H9 (cell line): ENCODE measurements at regions not wholly inside any gene's neighbourhood (a gene's known extent, or its start where the extent isn't known, plus 50 kb on each side); places are given as distances from the start of the nearest gene placed in this dataset.

Source experiments
- DNase-seq: peaks from one replicate; pipeline ENCODE4 v3.0.0-alpha.2; 2017
- H2AFZ ChIP-seq: one replicate; pipeline ENCODE4 v1.6.1; 2013; ENCODE audit warnings: mild to moderate bottlenecking, low read length, control low read depth, moderate library complexity
- H2AK5ac ChIP-seq: 2 replicates; pipeline ENCODE4 v1.6.1; 2013; ENCODE audit warnings: low read length, control low read depth, mixed read lengths; ENCODE audit not compliant: insufficient read length
- H2BK120ac ChIP-seq: one replicate; pipeline ENCODE4 v1.6.1; 2013; ENCODE audit warnings: low read depth, mild to moderate bottlenecking, low read length, control low read depth, inconsistent platforms; ENCODE audit not compliant: poor library complexity, severe bottlenecking
- H2BK12ac ChIP-seq: 2 replicates; pipeline ENCODE4 v1.6.1; 2013; ENCODE audit warnings: low read length, control low read depth, mixed read lengths, low read depth; ENCODE audit not compliant: insufficient read length
- H2BK15ac ChIP-seq: 2 replicates; pipeline ENCODE4 v1.6.1; 2013; ENCODE audit warnings: low read depth, low read length, control low read depth
- H2BK20ac ChIP-seq: one replicate; pipeline ENCODE4 v1.6.1; 2013; ENCODE audit warnings: low read depth, mild to moderate bottlenecking, low read length, control low read depth, inconsistent platforms; ENCODE audit not compliant: poor library complexity, severe bottlenecking
- H2BK5ac ChIP-seq: 2 replicates; pipeline ENCODE4 v1.6.1; 2013; ENCODE audit warnings: low read length, control low read depth, mixed read lengths; ENCODE audit not compliant: insufficient read length
- H3K14ac ChIP-seq: 2 replicates; pipeline ENCODE4 v1.6.1; 2013; ENCODE audit warnings: low read length, control low read depth; ENCODE audit not compliant: insufficient read depth
- H3K18ac ChIP-seq: 2 replicates; pipeline ENCODE4 v1.6.1; 2013; ENCODE audit warnings: low read depth, mild to moderate bottlenecking, mixed read lengths, low read length, control low read depth; ENCODE audit not compliant: insufficient read length
- H3K23ac ChIP-seq: 2 replicates; pipeline ENCODE4 v1.6.1; 2013; ENCODE audit warnings: low read length, control low read depth, mixed read lengths, low read depth; ENCODE audit not compliant: insufficient read length
- H3K23me2 ChIP-seq: 2 replicates; pipeline ENCODE4 v1.6.1; 2013; ENCODE audit warnings: low read depth, mild to moderate bottlenecking, mixed read lengths, low read length, control low read depth; ENCODE audit not compliant: insufficient read length, poor library complexity, severe bottlenecking
- H3K27ac ChIP-seq: 2 replicates; pipeline ENCODE4 v1.5.1; 2013; ENCODE audit warnings: low read length, control low read depth, mixed read lengths, low read depth; ENCODE audit not compliant: insufficient read length
- H3K27me3 ChIP-seq: 2 replicates; pipeline ENCODE4 v1.6.1; 2013; ENCODE audit warnings: low read length, control low read depth, inconsistent platforms; ENCODE audit not compliant: insufficient read depth
- H3K4ac ChIP-seq: 2 replicates; pipeline ENCODE4 v1.6.1; 2013; ENCODE audit warnings: low read depth, mild to moderate bottlenecking, control low read depth, inconsistent platforms, low read length, moderate library complexity
- H3K4me1 ChIP-seq: 2 replicates; pipeline ENCODE4 v1.6.1; 2013; ENCODE audit warnings: low read length, control low read depth, inconsistent platforms; ENCODE audit not compliant: insufficient read depth
- H3K4me2 ChIP-seq: 2 replicates; pipeline ENCODE4 v1.6.1; 2013; ENCODE audit warnings: low read length, control low read depth, mixed read lengths; ENCODE audit not compliant: insufficient read length, insufficient read depth
- H3K56ac ChIP-seq: 2 replicates; pipeline ENCODE4 v1.6.1; 2013; ENCODE audit warnings: low read depth, mild to moderate bottlenecking, mixed read lengths, low read length, control low read depth; ENCODE audit not compliant: insufficient read length
- H3K79me1 ChIP-seq: 2 replicates; pipeline ENCODE4 v1.6.1; 2013; ENCODE audit warnings: low read depth, mild to moderate bottlenecking, moderate library complexity, low read length, control low read depth, inconsistent platforms; ENCODE audit not compliant: insufficient read depth, poor library complexity, severe bottlenecking
- H3K79me2 ChIP-seq: 2 replicates; pipeline ENCODE4 v1.6.1; 2013; ENCODE audit warnings: low read length, control low read depth, inconsistent platforms; ENCODE audit not compliant: insufficient read depth
- H3K9ac ChIP-seq: 2 replicates; pipeline ENCODE4 v1.6.1; 2013; ENCODE audit warnings: low read length, control low read depth, mixed read lengths; ENCODE audit not compliant: insufficient read length; ENCODE audit errors: extremely low read depth
- H3K9me3 ChIP-seq: one replicate; pipeline ENCODE4 v1.6.1; 2013; ENCODE audit warnings: low read depth, low read length, inconsistent platforms; ENCODE audit not compliant: control insufficient read depth
- H3T11ph ChIP-seq: one replicate; pipeline ENCODE4 v1.6.1; 2013; ENCODE audit warnings: mild to moderate bottlenecking, low read length, control low read depth, inconsistent platforms
- H4K20me1 ChIP-seq: one replicate; pipeline ENCODE4 v1.6.1; 2013; ENCODE audit not compliant: control insufficient read depth, insufficient read length, insufficient read depth
- H4K5ac ChIP-seq: 2 replicates; pipeline ENCODE4 v1.6.1; 2013; ENCODE audit warnings: low read depth, mild to moderate bottlenecking, mixed read lengths, low read length, control low read depth; ENCODE audit not compliant: insufficient read length
- H4K8ac ChIP-seq: replicated peaks from 2 replicates; pipeline ENCODE4 v1.6.1; 2013; ENCODE audit warnings: low read length, control low read depth, mixed read lengths, low read depth; ENCODE audit not compliant: insufficient read length
- H4K91ac ChIP-seq: 2 replicates; pipeline ENCODE4 v1.6.1; 2013; ENCODE audit warnings: low read depth, mild to moderate bottlenecking, moderate library complexity, mixed read lengths, low read length, control low read depth; ENCODE audit not compliant: insufficient read length
- H3K27ac Mint-ChIP-seq, 3 experiments: 2 replicates in 2 of 3; 3 replicates in 1 of 3; pipeline ENCODE4 v1.8.0; 2020 to 2021; ENCODE audit warnings: mixed read lengths in 3 of 3, mild to moderate bottlenecking in 1 of 3, moderate library complexity in 1 of 3
- H3K27me3 Mint-ChIP-seq: 2 replicates; pipeline ENCODE4 v1.8.0; 2021; ENCODE audit warnings: low read depth, mild to moderate bottlenecking, moderate library complexity, mixed read lengths
- H3K36me3 Mint-ChIP-seq, 3 experiments: 2 replicates in 2 of 3; 3 replicates in 1 of 3; pipeline ENCODE4 v1.8.0; 2020 to 2021; ENCODE audit warnings: low read depth in 3 of 3, mixed read lengths in 3 of 3; ENCODE audit not compliant: insufficient read depth in 1 of 3
- H3K4me1 Mint-ChIP-seq, 2 experiments: 2 replicates each; pipeline ENCODE4 v1.8.0; 2020; ENCODE audit warnings: mixed read lengths in 2 of 2
- H3K4me3 Mint-ChIP-seq, 2 experiments: 2 replicates in 1 of 2; 3 replicates in 1 of 2; pipeline ENCODE4 v1.8.0; 2020 to 2021; ENCODE audit warnings: mild to moderate bottlenecking in 2 of 2, mixed read lengths in 2 of 2, moderate library complexity in 1 of 2
- H3K9me3 Mint-ChIP-seq, 2 experiments: 2 replicates in 1 of 2; 3 replicates in 1 of 2; pipeline ENCODE4 v1.8.0; 2020; ENCODE audit warnings: mild to moderate bottlenecking in 2 of 2, mixed read lengths in 2 of 2, moderate library complexity in 1 of 2
- CTCF ChIP-seq: fragments of 200-600 bp; sonication (generic); conservative IDR thresholded peaks from 3 replicates; pipeline ENCODE4 v1.8.0; 2021; ENCODE audit warnings: antibody characterized with exemption, mild to moderate bottlenecking

- peaks cover 6% of the 10 kb centered on the region in 2 experiments; a peak in 3 of 4 replicates for H3K4me1 Mint-ChIP-seq
- no peak overlapping the region for H3K4me3 Mint-ChIP-seq
- Histone ChIP-seq H3K23me2 (no peaks in the 10 kb centered on the region), H2BK15ac (no peak overlapping the region), H3K79me1 (no peaks in the 10 kb centered on the region), H3K56ac (no peak overlapping the region), H3K4ac (no peak overlapping the region), H3K18ac (no peak overlapping the region), H2BK12ac (no peak overlapping the region), H2BK120ac (no peak overlapping the region), H3K79me2 (no peaks in the 10 kb centered on the region), H3K4me1 (no peaks in the 10 kb centered on the region), H2AK5ac (no peak overlapping the region), H3K14ac (no peak overlapping the region), H2AFZ (no peak overlapping the region), H4K5ac (no peak overlapping the region), H2BK20ac (no peak overlapping the region), H3K9ac (no peak overlapping the region), H4K8ac (no peak overlapping the region), H4K91ac (no peak overlapping the region), H3T11ph (no peak overlapping the region), H3K23ac (no peak overlapping the region), H3K4me2 (no peak overlapping the region), H3K9me3 (peaks cover 17% of the 10 kb centered on the region), H3K27me3 (no peaks in the 10 kb centered on the region), H3K27ac (no peak overlapping the region), H4K20me1 (no peaks in the 10 kb centered on the region), H2BK5ac (no peak overlapping the region)
- H3K27me3 Mint-ChIP-seq = no peaks in the 10 kb centered on the region
- peaks cover 25 to 31% of the 10 kb centered on the region in 2 experiments for H3K9me3 Mint-ChIP-seq
- H3K27ac Mint-ChIP-seq = no peak overlapping the region
- H3K36me3 Mint-ChIP-seq = peaks cover 15 to 26% (median 23%) of the 10 kb centered on the region in 3 experiments; a peak in 6 of 7 replicates
- DNase-seq = no peak
- no peak for TF ChIP-seq CTCF
Observed at GRCh38 chr5:92505925-92506324, 1075.1 kb downstream of the NR2F1-AS1 start.
